Fibroblast of mammary gland (primary cell): ENCODE measurements at regions not wholly inside any gene's neighbourhood (a gene's known extent, or its start where the extent isn't known, plus 50 kb on each side); places are given as distances from the start of the nearest gene placed in this dataset.
"Not testable (repeated sequence)": the region's sequence is repeated elsewhere in the genome, so short reads cannot be mapped to it uniquely, and the experiment has no call there.

ENCODE experiments used
- DNase-seq: peaks from one replicate; pipeline ENCODE4 v3.0.0-alpha.2; 2010; ENCODE audit warnings: low read depth
- H3K4me3 ChIP-seq: 2 replicates; pipeline ENCODE4 v1.5.1; 2011; ENCODE audit warnings: low read depth, mild to moderate bottlenecking, low read length, moderate library complexity; ENCODE audit not compliant: control insufficient read depth
- TF ChIP-seq, protein P1 (sequence below): conservative IDR thresholded peaks from 2 replicates; pipeline ENCODE4 v1.5.1; 2011; ENCODE audit warnings: low read depth, low read length, inconsistent platforms; ENCODE audit not compliant: control insufficient read depth, insufficient read depth

DNA sequence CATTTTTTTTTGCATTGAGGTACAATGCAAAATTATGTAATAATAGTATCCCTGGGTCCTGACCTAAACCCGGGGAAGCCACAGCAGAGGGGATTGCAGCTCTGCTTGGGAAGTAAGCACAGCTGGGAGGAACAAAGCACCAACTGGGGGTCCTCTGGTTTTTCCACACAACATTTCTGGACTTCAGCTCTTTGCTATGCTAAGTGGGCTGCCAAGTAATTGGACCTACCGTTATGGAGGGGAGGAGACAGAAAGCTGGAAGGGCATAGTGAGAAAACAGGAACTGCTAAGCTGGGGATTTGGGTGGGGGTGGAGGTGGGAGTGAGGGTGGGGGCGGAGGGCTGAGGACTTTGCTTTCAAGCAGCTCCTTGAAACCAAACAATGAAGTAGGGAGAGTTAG is 183.3 kb downstream of the ZIC3 start:
- no peak overlapping the region for H3K4me3 ChIP-seq
- DNase-seq, result no peak
- TF ChIP-seq, protein P1, sequence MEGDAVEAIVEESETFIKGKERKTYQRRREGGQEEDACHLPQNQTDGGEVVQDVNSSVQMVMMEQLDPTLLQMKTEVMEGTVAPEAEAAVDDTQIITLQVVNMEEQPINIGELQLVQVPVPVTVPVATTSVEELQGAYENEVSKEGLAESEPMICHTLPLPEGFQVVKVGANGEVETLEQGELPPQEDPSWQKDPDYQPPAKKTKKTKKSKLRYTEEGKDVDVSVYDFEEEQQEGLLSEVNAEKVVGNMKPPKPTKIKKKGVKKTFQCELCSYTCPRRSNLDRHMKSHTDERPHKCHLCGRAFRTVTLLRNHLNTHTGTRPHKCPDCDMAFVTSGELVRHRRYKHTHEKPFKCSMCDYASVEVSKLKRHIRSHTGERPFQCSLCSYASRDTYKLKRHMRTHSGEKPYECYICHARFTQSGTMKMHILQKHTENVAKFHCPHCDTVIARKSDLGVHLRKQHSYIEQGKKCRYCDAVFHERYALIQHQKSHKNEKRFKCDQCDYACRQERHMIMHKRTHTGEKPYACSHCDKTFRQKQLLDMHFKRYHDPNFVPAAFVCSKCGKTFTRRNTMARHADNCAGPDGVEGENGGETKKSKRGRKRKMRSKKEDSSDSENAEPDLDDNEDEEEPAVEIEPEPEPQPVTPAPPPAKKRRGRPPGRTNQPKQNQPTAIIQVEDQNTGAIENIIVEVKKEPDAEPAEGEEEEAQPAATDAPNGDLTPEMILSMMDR, result no peak

DNA sequence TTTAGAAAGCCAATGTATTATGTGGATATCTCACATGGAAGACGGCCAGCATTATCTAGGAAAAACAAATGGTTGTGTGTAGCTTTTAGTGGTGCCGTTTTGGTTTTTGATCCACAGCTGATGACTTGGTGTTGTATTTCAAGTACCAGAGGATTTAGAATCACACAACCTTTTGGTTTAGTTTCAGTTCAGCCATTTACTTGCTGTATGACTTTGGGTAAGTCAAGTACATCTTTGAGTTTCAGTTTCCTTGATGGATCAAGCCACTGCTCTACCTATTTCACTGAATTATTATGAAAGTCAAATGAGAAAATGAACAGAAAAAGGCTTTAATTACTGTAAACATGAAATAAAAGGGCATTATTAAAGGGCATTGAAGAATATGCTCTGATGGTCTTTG is 205.6 kb downstream of the ZIC3 start:
- no peak for DNase-seq
- TF ChIP-seq, protein P1, result no peak
- H3K4me3 ChIP-seq, result no peak overlapping the region

DNA sequence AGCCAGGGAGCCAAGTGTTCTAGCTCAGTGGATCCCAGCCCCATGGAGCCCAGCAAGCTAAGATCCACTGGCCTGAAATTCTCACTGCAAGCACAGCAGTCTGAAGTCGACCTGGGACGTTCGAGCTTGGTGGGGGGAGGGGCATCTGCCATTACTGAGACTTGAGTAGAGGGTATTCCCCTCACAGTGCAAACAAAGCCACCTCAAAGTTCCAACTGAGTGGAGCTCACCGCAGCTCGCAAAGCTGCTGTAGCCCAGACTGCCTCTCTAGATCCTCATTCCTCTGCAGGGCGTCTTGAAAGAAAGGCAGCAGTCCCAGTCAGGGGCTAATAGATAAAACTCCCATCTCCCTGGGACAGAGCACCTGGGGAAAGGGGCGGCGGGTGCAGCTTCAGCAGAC is 226.3 kb downstream of the ZIC3 start:
- no peak overlapping the region for H3K4me3 ChIP-seq
- no peak for DNase-seq
- TF ChIP-seq, protein P1, result no peak

DNA sequence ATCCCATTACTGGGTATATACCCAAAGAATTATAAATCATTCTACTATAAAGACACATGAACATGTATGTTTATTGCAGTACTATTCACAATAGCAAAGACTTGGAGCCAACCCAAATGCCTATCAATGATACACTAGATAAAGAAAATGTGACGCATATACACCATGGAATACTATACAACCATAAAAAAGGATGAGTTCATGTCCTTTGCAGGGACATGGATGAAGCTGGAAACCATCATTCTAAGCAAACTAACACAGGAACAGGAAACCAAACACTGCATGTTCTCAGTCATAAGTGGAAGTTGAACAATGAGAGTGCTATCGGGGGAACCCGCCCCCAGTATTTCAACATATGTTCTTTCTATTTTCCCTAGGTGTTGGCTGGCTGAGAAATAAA is 232.0 kb downstream of the ZIC3 start:
- not testable (repeated sequence) for DNase-seq, H3K4me3 ChIP-seq

DNA sequence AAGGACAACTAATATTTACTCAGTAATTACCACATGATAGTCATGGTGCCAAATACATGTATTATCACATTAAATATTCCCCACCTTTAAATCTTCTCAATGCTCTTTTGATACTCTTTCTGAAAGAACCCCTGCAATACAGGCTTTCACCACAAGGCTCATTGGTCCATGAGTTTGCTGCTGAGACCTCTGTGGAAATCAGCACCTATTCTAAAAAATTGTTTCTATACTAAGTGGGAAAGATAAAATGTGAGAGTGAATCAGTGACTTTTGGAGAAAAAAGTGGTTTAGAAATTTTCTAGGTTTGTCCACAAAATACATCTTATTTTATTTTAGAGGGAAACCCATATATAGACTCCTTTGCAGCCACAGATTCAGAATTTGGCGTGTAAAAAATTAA is 257.3 kb downstream of the ZIC3 start:
- TF ChIP-seq, protein P1, result no peak
- no peak for DNase-seq
- no peak overlapping the region for H3K4me3 ChIP-seq

DNA sequence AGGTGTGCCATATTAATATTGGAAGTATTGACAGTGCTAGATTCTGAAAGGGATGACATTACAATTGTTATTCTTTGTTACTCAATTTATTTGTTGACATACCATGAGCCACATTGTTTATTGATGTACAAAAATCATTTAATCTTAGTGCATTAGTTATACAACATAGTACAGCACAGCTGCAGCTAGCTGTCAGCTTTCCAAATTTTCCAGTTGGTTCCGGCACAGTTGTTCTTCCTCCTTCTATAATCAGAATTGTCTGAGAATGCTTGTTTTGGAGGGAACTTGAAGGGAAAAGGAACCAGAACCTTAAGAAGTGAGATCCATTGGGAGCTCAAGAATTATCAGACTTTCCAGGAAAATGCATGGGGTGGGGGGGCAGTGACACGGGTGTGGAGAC is 281.4 kb downstream of the ZIC3 start:
- TF ChIP-seq, protein P1, result no peak
- DNase-seq, result no peak
- H3K4me3 ChIP-seq, result no peak overlapping the region

DNA sequence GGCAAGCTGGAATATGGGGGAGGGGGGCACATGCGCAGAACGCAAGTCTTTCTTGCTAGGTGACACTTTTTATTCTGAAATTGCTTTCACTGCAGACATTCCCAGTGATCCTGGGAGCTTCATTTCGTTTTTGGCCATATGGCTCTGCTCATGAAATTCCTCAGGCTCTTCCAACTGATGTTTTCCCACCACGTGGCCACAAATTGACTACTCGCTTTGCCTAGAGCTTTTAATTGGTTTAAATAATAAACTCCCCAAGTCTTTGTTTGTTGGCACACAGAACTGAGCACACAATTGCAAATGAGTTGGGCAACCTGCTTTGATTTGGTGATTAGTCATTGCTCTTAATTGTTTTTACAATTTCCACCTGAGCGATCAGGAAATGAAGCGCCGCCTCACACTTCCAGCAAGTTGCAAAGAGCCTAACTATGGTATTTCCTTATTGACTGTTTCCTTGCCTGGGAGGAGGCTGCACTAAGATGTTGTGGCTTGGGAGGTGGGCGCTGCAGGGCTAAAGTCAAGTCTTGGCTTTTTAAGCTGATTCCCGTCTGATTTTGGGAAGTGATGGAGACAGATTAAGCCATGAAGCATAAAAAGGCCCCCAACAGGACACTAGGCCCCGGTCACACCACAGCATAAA is 282.5 kb downstream of the ZIC3 start:
- TF ChIP-seq, protein P1, result no peak
- DNase-seq, result no peak
- H3K4me3 ChIP-seq, result no peak overlapping the region
